ENCODE measurements at regions not wholly inside any gene's neighbourhood (a gene's known extent, or its start where the extent isn't known, plus 50 kb on each side); places are given as distances from the start of the nearest gene placed in this dataset.

DNA sequence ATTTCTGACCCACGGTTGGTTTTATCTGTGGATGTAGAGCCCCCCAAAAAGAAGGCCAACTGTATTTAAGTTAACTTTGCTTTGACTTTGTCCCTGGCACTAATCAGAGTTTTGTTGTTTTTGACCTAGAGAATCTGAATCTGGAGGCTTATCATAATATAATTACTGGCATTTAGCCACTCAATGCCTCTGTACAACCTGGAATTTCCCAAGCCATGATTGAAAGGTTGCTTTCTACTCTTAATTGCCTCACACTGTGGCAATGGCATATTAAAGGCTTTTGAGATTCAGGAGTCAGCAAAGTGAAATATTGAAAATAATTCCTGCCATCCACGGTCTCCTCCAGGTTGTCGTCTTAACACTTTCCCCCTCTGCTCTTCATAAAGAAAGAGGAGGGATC, 205.2 kb upstream of the GHITM start:
- DNase-seq (ENCODE audit: low spot score) = no peak

DNA sequence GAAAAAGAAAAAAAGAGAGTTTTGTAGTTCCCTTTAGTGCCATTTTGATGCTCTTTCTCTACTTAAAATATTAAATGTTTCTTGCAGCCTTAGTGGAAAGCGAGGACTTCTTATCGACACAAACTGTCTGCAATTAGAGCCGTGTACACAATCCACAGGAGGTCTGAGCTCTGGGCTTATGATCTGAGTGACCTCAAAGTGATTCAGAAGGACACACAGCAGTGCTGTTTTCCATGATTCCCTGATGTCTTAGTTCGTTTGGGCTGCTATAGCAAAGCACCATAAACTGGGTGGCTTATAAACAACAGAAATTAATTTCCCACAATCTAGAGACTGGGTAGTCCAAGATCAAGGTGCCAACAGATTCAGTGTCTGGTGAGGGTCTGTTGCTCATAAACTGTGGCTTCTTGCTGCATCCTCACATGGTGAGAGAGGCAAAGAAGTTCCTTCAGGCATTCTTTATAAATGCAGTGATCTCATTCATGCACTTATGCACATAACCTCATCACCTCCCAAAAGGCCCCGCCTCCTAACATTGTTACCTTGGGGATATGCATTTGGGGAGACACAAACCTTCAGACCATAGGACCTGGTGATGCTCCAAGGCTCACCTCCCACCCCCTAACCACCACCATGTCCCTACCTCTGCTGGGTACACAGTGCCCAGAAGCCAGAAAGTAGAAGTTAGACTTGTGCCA, 204.5 kb upstream of the GHITM start:
- no peak for DNase-seq (ENCODE audit: low spot score)

DNA sequence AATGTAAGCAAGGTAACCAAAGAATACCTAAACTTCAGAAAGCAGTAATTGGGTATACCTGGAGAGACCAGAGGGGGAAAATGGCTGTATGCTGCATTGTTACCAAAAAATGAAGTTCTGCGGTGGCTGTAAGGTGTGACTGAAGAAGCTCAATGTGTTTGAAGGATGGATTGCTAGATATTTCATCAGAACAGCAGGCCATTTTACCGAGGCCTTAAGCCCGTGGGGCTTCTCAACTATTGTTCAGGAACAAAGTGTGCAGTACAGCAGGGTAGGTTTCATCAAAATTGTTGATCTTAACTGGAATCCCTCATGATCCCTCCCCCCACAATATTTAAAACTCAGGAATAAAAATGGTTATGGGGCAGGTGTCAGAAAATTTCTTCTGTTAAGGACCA, 204.0 kb upstream of the GHITM start:
- DNase-seq (ENCODE audit: low spot score) = no peak

DNA sequence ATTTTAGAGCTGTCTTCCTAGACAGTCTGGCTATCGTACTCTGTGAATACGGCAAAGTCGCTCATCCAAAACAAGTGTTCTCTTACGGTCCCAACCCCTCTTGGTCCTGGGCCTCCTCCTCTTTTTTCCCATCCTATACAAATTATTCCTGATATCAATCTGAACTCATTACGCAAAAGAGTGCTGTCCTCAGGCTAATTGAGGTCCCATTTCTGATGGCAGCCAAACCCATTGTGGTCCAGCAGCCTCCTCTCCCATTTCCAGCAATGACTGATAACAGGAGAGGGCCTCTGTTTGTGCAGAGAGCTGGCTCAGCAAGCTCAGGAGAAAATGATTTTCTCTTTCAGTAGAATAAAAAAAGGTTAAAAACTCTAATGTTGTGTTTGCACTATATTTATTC, 203.4 kb upstream of the GHITM start:
- DNase-seq (ENCODE audit: low spot score) = no peak

DNA sequence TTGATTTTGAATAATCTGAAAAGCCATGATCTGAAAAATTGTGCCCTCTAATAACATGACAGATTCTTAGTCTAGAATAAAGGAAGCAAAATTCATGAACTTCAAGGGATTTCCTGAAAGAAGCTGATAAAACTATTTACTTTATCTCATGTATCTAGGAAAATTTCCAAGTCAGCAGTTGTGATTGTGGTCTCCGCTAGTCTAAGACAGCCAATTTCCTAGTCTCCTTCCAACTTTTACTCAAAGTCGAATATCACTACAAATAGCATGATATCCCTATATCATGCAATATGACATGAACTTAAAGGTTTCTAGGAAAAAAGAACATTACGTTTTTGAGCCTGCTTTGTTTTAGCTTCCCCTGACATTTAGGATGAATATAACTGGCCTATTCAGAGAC, 202.1 kb upstream of the GHITM start:
- DNase-seq (ENCODE audit: low spot score) = no peak

DNA sequence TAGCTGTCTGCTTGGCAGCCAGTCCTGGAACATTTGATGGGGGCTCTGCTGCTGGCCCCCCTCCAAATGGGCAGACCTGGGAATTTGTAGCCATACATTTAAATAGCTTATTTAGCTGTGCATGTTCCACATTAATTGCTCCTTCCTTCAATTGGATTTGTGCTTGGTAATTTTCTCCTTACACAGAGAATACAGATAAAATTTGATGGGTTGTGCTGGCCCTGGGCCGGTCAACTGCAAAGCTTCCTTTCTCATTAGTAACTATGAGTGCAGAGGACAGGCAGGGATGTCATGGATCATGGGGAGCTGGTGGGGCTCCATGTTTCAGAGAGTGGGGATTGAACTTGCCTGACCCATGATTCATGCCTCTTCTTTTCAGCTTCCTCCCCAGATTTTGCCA, 201.5 kb upstream of the GHITM start:
- no peak for DNase-seq (ENCODE audit: low spot score)

DNA sequence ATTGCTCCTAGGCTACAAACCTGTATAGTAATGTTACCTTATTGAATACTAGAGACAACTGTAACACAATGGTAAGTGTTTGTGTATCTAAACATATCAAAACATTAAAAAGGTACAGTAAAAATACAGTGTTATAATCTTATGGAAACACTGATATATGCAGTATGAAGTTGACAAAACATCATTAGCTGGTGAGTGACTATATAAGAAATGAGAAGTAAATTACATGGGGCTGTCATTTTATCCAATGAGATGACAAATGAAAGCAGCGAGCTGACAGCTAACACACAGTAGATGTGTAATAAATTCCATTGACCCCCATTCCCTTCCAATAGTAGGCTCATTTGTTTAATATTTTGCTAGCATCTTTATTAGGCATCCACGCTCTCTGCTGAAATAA, 198.1 kb upstream of the GHITM start:
- DNase-seq (ENCODE audit: low spot score) = no peak

DNA sequence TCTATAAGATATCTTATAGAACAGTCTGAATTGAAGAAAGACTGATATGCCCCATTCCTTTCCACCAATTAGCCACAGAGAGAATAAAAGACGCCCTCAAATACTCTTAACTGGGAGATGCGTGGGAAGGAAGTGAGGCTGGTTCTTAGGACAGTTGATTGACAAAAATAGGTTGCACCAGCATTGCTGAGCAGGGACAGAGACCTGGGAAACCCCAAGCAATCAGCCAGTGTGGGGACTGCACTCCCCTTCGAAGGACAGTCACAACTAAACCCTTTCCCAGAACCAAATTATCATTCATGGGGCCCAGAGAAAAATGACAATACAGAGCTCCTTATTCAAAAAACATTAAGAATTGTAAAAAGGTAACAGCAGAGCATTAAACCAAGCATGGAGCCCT, 196.9 kb upstream of the GHITM start:
- no peak for DNase-seq (ENCODE audit: low spot score)

DNA sequence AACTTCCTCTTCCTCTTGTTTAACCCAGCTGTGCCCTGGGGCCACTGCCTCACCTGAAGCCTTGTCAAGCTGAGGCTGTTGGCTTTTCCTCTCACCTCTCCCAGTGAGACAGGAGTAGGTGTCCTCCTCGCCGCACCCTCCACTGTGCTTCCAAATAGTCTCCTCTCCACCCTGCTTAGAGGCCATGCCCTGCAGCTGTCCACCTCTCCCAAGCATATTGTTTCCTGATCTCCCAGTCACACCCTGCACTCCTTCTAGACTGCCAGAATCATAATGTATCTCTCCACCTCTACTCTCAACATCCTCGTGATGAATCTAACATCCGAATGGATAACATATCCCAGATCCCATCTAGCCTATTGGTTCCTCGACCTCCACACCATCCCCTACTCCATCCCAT, 196.3 kb upstream of the GHITM start:
- no peak for DNase-seq (ENCODE audit: low spot score)

DNA sequence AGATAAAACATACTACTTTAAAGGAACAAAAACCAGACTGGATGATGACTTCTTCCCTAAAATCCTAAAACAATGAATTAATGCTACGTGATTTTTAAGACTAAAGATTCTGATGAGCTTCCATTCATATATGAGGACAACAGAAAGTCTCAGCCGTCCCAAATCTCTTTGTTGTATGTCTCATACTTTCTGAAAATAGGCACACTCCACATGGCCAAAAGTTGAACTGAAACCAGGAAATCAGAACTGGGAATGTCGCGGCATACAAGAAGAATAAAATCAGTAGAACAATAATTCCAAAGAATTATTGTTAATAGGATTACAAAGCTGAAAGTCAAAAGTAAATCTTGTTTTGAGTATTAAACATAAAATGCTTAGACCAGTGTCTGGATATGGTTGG, 195.4 kb upstream of the GHITM start:
- DNase-seq (ENCODE audit: low spot score) = no peak

DNA sequence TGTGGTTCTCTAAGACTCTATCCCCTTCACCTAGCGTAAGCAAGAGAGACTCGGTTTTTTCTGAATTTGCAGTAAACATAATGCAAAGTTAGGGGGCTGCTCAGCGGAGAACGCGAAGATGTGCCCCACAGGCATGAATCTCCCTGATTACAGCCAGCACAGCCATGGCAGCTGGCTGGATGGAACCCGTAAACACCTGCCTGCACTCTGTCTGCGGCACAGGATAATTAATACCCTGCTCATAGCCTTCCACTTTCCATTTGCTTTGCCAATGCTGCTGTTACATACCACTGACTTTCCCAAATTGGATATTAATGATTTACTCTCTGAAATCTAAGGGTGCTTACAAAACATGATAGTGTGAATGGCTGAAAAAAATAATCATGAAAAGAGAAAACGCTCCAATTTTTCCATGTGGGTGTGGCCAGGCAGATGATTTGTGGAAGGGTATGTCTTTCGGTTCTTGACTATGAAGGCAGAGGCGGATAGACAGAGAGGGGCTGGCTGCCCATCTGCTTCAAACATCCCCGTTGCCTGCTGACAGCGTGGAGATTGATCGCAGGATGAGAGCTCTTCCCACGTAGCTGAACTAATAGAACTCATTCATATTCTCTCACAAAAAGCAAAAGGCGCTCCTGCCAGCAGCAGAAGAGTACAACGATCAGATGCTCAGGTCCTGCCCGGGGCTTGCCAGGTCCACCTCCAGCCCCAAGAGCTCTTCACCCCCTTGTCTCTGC, 193.2 kb upstream of the GHITM start:
- no peak for DNase-seq (ENCODE audit: low spot score)

DNA sequence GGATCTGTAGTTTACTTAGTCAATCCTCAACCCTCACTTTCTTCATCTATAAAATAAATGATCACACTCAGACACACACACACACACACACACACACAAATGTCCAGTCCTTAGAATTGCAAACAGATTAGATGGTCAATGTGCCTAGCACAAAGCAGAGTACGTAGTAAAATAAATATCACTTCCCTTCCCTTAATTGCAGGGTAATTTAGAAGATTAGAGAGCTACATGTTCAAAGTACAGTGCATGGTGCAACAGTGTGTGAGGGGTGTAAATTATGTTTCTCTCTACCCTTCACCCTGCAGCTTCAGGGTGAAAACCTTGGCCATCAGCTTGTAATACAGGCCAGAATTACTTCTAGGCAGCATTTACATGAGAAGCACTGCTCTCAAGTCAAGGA, 187.0 kb upstream of the GHITM start:
- no peak for DNase-seq (ENCODE audit: low spot score)

DNA sequence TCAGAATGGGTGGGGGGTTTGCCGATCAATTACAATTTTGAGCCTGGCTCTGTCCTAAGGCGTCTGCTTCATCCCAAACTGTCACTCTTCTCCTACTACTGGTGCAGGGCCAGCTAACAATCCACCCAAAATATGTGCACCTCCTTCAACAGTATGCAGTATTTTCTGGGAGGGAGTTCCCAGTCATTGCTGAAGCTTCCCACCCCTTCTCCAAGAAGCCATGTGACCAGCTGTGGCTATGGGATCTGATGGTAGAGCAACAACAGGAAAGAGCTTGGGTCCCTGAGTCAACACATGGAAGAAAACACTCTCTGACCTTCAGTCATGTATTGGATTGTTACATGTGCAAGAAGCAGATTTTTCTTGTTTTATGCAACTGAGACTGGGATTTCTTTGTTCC, 185.7 kb upstream of the GHITM start:
- DNase-seq (ENCODE audit: low spot score) = no peak

DNA sequence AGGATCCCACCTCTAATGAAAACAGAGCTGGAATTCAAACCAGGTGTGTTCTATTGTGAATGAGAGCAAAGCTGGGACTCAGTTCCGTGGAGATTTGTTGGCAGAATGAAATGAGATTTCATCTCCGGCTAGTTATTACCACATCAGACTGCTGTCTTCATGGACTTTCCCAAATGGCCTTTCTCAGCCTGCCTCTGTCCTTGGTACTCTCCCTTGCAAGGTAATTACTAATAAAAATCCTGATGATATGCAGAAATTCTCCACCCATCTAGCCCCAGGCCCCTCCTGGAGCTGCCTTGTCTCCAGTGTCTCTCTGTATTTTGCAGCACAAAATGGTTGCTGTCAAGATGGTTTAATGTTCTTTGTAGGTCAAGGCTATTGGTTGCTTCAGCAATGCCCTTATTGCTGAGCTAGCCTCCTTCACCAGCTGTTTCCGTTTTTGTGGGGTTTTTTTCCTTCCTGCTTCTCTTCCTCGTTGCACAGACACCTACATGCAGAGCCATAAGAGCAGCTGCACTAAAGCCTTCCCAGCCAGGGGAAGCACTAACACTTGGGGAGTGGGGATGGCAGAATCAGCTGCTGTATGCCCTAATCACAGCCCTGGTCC, 185.0 kb upstream of the GHITM start:
- peak; percentile 14 for DNase-seq (ENCODE audit: low spot score)

DNA sequence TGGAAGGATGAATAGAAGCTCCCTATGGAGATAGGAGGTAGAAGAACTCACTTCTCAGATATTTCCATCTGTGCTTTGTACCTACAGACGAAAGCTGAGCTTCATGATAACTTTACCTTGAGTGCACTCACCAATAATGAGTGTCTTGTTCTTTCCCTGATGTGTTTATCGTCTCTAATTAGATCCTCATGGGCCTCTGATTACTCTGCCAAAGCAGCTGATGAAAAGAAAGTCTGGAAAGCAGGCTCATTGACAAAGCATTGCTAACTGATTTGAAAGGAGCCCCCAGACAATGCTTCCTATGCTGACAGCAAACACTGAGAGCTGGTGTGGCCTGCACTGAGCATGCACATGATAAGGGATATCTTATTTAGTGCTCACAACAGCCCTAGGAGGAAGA, 183.9 kb upstream of the GHITM start:
- DNase-seq (ENCODE audit: low spot score) = no peak

DNA sequence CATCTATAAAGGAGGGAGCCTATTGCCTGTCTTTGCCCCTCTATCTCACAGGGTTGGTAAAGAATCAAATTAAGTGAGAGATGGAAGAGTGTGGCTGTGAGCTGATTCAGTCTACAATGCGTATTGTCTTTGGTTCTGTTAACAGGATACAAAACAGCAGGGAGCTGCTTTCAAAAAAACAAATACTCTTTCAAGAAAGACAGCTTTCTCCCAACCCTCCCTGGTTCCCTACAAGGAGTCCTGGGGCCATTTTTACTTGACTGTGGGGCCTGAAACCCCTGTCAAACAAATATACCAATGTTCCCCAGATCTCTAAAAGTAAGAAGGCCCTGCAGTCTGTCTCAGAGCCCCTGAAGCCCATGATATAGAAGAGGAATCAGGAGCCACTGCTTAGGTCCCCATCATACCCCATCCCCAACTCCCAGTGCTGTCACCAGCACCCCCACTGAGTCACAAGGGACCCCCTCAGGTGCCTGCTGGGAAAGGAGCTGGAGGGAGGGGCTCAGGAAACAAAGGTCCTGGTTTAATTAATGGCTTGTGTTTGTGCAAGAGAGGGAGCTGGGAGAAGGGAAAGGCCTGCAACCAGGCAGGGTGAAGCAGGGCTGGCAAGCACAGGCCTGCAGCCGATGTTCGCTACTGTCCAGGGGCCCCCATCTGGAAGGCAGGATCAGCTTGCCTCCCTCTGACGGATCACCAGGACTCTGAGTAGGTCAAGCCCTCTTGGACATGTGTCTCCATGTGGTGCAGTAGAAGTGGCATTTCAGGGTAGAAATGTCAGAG, 182.0 kb upstream of the GHITM start:
- DNase-seq (ENCODE audit: low spot score) = no peak

DNA sequence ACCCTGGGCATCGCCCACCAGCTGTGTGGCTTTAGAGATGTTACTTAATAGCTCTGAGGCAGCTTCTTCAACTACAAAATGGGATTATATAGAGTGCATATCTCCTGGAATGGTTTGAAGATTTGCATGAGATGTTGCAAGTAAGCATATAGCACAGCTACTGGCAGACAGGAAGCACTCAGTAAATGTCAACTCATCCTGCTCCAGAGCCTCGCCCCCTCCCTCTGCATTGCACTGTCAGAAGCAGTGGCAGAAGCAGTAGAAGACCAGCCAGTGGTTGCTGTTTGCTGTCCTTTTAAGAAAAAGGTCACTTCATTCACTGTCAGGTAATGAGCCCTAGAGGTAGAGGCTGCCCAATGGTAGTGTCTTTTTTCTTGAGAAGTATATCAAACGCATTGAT, 180.0 kb upstream of the GHITM start:
- peak; percentile 2 for DNase-seq (ENCODE audit: low spot score)

DNA sequence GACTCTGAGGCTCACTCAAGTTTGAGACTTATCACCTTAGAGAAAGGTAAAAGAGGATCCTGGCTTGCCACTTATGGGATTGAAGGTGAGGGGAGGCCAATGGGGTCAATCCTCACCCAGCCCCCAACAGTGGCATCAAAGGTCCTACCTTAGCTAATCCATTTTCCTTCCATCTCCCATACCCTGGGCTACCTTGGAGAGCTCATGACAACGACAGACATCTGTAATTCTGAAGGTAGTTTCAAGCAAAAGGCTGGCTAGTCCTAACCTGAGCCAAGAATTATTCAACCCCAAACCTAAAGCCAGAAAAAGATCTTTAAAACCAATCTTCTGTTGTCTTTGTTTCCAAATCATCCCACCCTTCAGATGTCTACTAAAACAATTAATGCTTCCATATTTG, 179.2 kb upstream of the GHITM start:
- DNase-seq (ENCODE audit: low spot score) = no peak

DNA sequence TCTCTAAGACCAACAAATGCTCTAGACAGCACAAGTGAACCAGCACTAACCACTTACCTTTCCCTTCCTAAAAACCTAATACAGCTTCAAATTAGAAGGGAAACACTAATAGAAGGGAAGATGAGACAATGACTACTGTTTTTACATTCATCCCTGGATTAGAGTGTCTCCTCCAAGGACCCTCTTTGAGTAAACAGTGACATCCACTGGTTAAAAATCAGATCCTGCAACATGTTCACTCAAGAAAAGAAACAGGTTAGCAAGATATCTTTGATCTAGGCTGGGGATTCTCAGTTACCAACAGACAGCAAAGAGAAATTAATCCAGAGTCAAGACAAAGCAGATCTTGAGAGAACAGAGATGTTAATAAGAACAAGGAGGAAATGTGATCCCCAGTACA, 177.7 kb upstream of the GHITM start:
- DNase-seq (ENCODE audit: low spot score) = no peak

DNA sequence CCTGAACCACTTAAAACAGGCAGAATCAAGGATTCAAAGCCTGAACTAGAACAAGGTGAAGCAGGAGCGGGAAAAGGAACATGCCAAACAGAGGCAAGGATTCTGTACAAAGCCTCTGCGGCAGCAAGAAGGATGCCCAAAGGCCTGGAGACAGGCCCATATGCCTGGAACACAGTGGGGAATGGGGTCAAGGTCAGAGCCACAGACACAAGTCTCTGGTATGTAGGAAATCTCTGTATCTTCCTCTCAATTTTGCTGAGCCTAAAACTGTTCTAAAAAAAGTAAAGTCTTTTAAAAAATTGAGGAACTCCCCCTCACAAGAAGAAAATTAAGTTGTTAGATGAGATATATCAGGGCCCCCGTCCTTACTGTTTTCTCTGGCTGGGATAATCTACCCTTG, 175.9 kb upstream of the GHITM start:
- DNase-seq (ENCODE audit: low spot score) = no peak

DNA sequence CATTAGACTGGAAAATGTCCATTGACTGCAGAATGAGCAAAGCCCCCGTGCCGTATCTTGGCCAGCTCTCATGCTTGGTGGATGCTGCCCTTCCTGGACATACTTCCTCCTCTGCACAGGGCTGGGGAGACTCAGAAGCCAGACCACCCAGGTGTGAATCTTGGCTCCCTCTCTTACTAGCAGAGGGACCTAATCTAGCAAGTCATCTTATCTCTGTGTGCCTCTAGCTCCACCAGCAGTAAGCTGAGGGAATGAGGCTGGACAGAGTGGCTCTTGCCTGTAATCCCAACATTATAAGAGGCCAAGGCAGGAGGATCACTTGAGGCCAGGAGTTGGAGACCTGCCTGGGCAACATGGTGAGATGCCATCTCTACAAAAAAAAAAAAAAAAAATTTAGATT, 173.8 kb upstream of the GHITM start:
- DNase-seq (ENCODE audit: low spot score) = no peak

DNA sequence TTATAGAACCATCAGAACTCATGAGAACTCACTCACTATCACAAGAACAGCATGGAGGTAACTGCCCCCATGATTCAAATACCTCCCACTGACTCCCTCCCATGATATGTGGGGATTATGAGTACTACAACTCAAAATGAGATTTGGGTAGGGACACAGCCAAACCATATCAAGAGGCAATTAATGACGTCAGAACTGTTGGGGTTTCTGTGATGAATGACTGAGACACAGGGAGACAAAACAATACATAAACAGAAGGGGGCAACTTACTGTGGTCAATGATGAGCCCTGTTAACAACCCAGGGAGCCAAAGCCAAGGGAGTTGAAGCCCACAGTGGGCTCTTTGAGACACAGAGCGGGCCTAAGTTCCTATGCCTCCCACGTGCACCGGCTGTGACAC, 171.3 kb upstream of the GHITM start:
- DNase-seq (ENCODE audit: low spot score) = no peak

All from umbilical cord (tissue), 1 donor.